ENCODE measurements at regions not wholly inside any gene's neighbourhood (a gene's known extent, or its start where the extent isn't known, plus 50 kb on each side); places are given as distances from the start of the nearest gene placed in this dataset.
A peak's percentile ranks its signal among the peaks of the same experiment; 100 is the strongest.

- ATAC-seq (ENCODE audit: low read depth) (peak; percentile 72), DNase-seq (no peak)
- no peak overlapping the region for H3K27ac Mint-ChIP-seq
- H3K27me3 Mint-ChIP-seq, result no peaks in the 10 kb centered on the region
- H3K4me3 Mint-ChIP-seq, result no peak overlapping the region
- intact Hi-C loops (cut with micrococcal nuclease), result no loop called here
- no peaks in the 10 kb centered on the region for H3K36me3 Mint-ChIP-seq (ENCODE audit: low read depth)
- ChIA-PET CTCF (no interaction called here), POLR2A (no interaction called here)
- H3K9me3 Mint-ChIP-seq, result peaks cover 9% of the 10 kb centered on the region
- peaks cover 5% of the 10 kb centered on the region for H3K4me1 Mint-ChIP-seq
- TF ChIP-seq, protein P1, sequence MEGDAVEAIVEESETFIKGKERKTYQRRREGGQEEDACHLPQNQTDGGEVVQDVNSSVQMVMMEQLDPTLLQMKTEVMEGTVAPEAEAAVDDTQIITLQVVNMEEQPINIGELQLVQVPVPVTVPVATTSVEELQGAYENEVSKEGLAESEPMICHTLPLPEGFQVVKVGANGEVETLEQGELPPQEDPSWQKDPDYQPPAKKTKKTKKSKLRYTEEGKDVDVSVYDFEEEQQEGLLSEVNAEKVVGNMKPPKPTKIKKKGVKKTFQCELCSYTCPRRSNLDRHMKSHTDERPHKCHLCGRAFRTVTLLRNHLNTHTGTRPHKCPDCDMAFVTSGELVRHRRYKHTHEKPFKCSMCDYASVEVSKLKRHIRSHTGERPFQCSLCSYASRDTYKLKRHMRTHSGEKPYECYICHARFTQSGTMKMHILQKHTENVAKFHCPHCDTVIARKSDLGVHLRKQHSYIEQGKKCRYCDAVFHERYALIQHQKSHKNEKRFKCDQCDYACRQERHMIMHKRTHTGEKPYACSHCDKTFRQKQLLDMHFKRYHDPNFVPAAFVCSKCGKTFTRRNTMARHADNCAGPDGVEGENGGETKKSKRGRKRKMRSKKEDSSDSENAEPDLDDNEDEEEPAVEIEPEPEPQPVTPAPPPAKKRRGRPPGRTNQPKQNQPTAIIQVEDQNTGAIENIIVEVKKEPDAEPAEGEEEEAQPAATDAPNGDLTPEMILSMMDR (IDR thresholded peaks at IDR 0.05), result no peak
Measured at GRCh38 chr14:44041700-44042099, 465.4 kb downstream of the FSCB start.

GRCh38 chr14:44040561-44040960, 466.5 kb downstream of the FSCB start:
- TF ChIP-seq, protein P1 (IDR thresholded peaks at IDR 0.05), result no peak
- Mint-ChIP-seq H3K4me1 (peaks cover 5% of the 10 kb centered on the region), H3K27me3 (no peaks in the 10 kb centered on the region), H3K4me3 (no peak overlapping the region), H3K27ac (no peak overlapping the region), H3K9me3 (peaks cover 9% of the 10 kb centered on the region), H3K36me3 (ENCODE audit: low read depth) (no peaks in the 10 kb centered on the region)
- DNase-seq (no peak), ATAC-seq (ENCODE audit: low read depth) (no peak)
- ChIA-PET CTCF (no interaction called here), POLR2A (no interaction called here)
- intact Hi-C loops (cut with micrococcal nuclease), result no loop called here

- no peak for ATAC-seq (ENCODE audit: low read depth)
- TF ChIP-seq, protein P1 (IDR thresholded peaks at IDR 0.05), result no peak
- DNase-seq, result no peak
- no peak overlapping the region for H3K4me3 Mint-ChIP-seq
- H3K4me1 Mint-ChIP-seq, result no peaks in the 10 kb centered on the region
- no peak overlapping the region for H3K27ac Mint-ChIP-seq
- H3K27me3 Mint-ChIP-seq, result no peaks in the 10 kb centered on the region
- intact Hi-C loops (cut with micrococcal nuclease), result no loop called here
- ChIA-PET CTCF (no interaction called here), POLR2A (no interaction called here)
- no peaks in the 10 kb centered on the region for H3K36me3 Mint-ChIP-seq (ENCODE audit: low read depth)
- H3K9me3 Mint-ChIP-seq, result peaks cover 9% of the 10 kb centered on the region
Measured at GRCh38 chr14:44036248-44036647, 470.8 kb downstream of the FSCB start.

- intact Hi-C loops (cut with micrococcal nuclease), result no loop called here
- POLR2A ChIA-PET, result no interaction called here
- H3K4me1 Mint-ChIP-seq, result no peaks in the 10 kb centered on the region
- DNase-seq, result no peak
- no peak overlapping the region for H3K4me3 Mint-ChIP-seq
- ATAC-seq (ENCODE audit: low read depth), result no peak
- H3K27ac Mint-ChIP-seq, result no peak overlapping the region
- H3K27me3 Mint-ChIP-seq, result no peaks in the 10 kb centered on the region
- H3K36me3 Mint-ChIP-seq (ENCODE audit: low read depth), result no peaks in the 10 kb centered on the region
- TF ChIP-seq, protein P1 (IDR thresholded peaks at IDR 0.05), result no peak
- H3K9me3 Mint-ChIP-seq, result peaks cover 9% of the 10 kb centered on the region
- CTCF ChIA-PET, result no interaction called here
Measured at GRCh38 chr14:44035707-44036106, 471.4 kb downstream of the FSCB start.

DNA sequence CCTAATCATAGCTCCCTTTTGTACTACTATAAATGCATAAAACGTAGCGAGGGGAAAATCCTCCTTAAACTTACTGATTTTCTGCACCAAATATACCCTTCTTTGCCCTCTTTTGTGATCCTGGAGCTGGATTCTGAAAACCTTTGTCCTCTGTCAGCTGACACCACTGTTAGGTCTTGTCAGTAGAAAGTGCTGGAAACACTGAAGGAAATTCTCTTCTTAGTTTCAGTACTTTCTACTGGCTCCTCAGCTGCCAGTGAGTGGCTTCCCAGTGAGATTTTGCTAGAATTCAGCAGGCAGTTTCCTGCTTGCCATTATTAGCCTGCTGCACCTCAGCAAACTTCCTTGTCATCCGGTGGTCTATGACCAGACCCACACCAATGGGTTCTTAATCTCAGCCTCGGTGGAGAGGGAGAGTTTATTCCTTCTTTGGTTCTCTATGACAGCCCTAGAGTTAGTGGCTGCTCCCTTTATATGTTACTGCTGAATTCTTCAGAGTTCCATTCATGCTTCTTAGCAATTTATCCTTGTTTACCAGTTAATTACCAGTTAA, 476.2 kb downstream of the FSCB start:
- Mint-ChIP-seq H3K36me3 (ENCODE audit: low read depth) (no peaks in the 10 kb centered on the region), H3K4me3 (no peak overlapping the region), H3K27ac (no peak overlapping the region), H3K9me3 (no peaks in the 10 kb centered on the region), H3K4me1 (no peaks in the 10 kb centered on the region), H3K27me3 (no peaks in the 10 kb centered on the region)
- ATAC-seq (ENCODE audit: low read depth), result no peak
- CTCF ChIA-PET, result no interaction called here
- POLR2A ChIA-PET, result no interaction called here
- TF ChIP-seq, protein P1 (IDR thresholded peaks at IDR 0.05), result no peak
- intact Hi-C loops (cut with micrococcal nuclease), result no loop called here
- no peak for DNase-seq
